A549 (cell line): ENCODE measurements at regions not wholly inside any gene's neighbourhood (a gene's known extent, or its start where the extent isn't known, plus 50 kb on each side); places are given as distances from the start of the nearest gene placed in this dataset.

ENCODE experiments used
- EP300 ChIP-seq, 2 experiments: fragments of >200 bp; sonication (Bioruptor Twin); formaldehyde crosslinking; IDR thresholded peaks; 2 replicates in 1 of 2; 3 replicates in 1 of 2; pipeline ENCODE4 v1.6.1; 2016 to 2017
- ESRRA ChIP-seq: fragments of 150-350 bp; IDR thresholded peaks from 2 replicates; pipeline ENCODE4 v1.6.1; 2014; ENCODE audit warnings: mild to moderate bottlenecking, low read length, borderline replicate concordance
- POLR2A ChIP-seq: IDR thresholded peaks from 2 replicates; pipeline ENCODE4 v1.6.1; 2012; ENCODE audit warnings: mild to moderate bottlenecking, low read length
- TF ChIP-seq, protein P1 (sequence below): fragments of >200 bp; sonication (Bioruptor Twin); formaldehyde crosslinking; IDR thresholded peaks from 3 replicates; pipeline ENCODE4 v1.5.1; 2016
- TF ChIP-seq, protein P2 (sequence below): IDR thresholded peaks from 2 replicates; pipeline ENCODE4 v1.6.1; 2012

DNA sequence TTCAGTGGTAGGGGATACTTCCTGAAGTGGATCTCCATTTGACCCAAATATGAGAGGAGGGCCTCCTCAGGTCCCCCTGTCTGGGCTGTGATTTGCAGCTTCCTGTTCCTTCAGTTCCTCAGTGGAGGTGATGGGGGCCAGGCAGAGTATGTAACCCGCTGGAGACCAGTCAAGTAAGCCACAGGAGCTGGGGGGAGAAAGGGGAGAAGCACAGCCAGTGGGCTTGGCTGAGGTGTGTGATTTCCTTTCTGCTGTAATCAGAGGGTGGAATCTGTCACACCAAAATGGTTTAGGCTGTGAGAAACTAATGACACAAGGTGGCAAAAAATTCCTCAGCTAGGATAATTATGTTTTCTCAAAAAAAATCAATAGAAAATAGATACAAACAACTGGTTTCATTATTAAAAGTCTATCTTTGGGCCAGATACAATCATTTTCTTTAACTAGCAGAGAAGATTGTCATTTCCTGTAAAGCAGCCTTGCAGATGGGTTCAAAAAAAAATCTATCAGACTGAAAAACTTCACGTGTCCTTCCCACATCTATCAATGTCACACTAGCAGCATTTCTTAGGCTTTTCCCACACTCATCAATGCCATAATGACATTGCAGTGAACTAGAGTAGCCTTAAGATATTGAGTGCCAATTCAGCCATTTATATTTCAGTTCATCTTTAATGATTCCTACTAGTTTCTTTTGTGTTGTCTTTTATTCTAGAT, 1660.3 kb downstream of the EFNB2 start:
- TF ChIP-seq POLR2A (no peak), EP300 (IDR thresholded peaks at IDR 0.05) (no peak), ESRRA (no peak)
- TF ChIP-seq, protein P1, sequence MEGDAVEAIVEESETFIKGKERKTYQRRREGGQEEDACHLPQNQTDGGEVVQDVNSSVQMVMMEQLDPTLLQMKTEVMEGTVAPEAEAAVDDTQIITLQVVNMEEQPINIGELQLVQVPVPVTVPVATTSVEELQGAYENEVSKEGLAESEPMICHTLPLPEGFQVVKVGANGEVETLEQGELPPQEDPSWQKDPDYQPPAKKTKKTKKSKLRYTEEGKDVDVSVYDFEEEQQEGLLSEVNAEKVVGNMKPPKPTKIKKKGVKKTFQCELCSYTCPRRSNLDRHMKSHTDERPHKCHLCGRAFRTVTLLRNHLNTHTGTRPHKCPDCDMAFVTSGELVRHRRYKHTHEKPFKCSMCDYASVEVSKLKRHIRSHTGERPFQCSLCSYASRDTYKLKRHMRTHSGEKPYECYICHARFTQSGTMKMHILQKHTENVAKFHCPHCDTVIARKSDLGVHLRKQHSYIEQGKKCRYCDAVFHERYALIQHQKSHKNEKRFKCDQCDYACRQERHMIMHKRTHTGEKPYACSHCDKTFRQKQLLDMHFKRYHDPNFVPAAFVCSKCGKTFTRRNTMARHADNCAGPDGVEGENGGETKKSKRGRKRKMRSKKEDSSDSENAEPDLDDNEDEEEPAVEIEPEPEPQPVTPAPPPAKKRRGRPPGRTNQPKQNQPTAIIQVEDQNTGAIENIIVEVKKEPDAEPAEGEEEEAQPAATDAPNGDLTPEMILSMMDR = no peak
- TF ChIP-seq, protein P2, sequence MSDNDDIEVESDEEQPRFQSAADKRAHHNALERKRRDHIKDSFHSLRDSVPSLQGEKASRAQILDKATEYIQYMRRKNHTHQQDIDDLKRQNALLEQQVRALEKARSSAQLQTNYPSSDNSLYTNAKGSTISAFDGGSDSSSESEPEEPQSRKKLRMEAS = no peak
